H1 (cell line): ENCODE measurements at regions not wholly inside any gene's neighbourhood (a gene's known extent, or its start where the extent isn't known, plus 50 kb on each side); places are given as distances from the start of the nearest gene placed in this dataset.

Experiments used
- CTCF ChIA-PET: fragments of 300-600 bp; sonication (Branson Sonifier 250); formaldehyde crosslinking; loops from one replicate; lab custom pipeline; 2021; ENCODE audit not compliant: partially characterized antibody; lab: Charles Lee
- POLR2A ChIA-PET: fragments of 300-600 bp; sonication (Branson Sonifier 250); formaldehyde crosslinking; loops from one replicate; lab custom pipeline; 2021; ENCODE audit warnings: inconsistent platforms; ENCODE audit not compliant: partially characterized antibody; lab: Charles Lee
- DNase-seq, 2 experiments: peaks; one replicate each; pipeline versions ENCODE4 v3.0.0 to v3.0.0-alpha.2; 2010 to 2022; ENCODE audit warnings: low spot score in 2 of 2, low read depth in 1 of 2, mixed read lengths in 1 of 2
- FAIRE-seq: peaks from 2 replicates; lab custom pipeline; 2011; peaks lifted over from hg19 to GRCh38; lab: Jason Lieb, UNC
- H2AFZ ChIP-seq: 2 replicates; pipeline ENCODE4 v1.8.1; 2012; ENCODE audit warnings: low read length, inconsistent platforms
- H2AK5ac ChIP-seq: 2 replicates; pipeline ENCODE4 v1.6.1; 2013; ENCODE audit warnings: low read depth, low read length
- H2BK120ac ChIP-seq: replicated peaks from 2 replicates; pipeline ENCODE3; 2013; ENCODE audit warnings: low read depth, low read length, inconsistent platforms
- H2BK12ac ChIP-seq: 2 replicates; pipeline ENCODE4 v1.6.1; 2013; ENCODE audit warnings: low read depth, low read length
- H2BK15ac ChIP-seq: 2 replicates; pipeline ENCODE4 v1.6.1; 2013; ENCODE audit warnings: low read length
- H2BK20ac ChIP-seq: 2 replicates; pipeline ENCODE4 v1.6.1; 2013; ENCODE audit warnings: low read length
- H2BK5ac ChIP-seq: 2 replicates; pipeline ENCODE4 v1.6.1; 2013; ENCODE audit warnings: low read depth, low read length
- H3K14ac ChIP-seq: 2 replicates; pipeline ENCODE4 v1.6.1; 2013; ENCODE audit warnings: inconsistent platforms; ENCODE audit not compliant: insufficient read length
- H3K18ac ChIP-seq: 2 replicates; pipeline ENCODE4 v1.6.1; 2013; ENCODE audit warnings: low read length; ENCODE audit errors: extremely low read depth
- H3K23ac ChIP-seq: 2 replicates; pipeline ENCODE4 v1.6.1; 2013; ENCODE audit warnings: inconsistent platforms; ENCODE audit not compliant: insufficient read length
- H3K23me2 ChIP-seq: 2 replicates; pipeline ENCODE4 v1.6.1; 2013; ENCODE audit warnings: low read depth, low read length
- H3K27ac ChIP-seq: 2 replicates; pipeline ENCODE4 v1.6.1; 2011; ENCODE audit warnings: low read depth, low read length, inconsistent platforms
- H3K27me3 ChIP-seq, 4 experiments: replicated peaks in 1 of 4; 1 replicate in 1 of 4; 2 replicates in 3 of 4; pipeline versions ENCODE4 v1.6.1 to v1.8.1; 2011 to 2013; ENCODE audit warnings: low read length in 3 of 4, mild to moderate bottlenecking in 3 of 4, inconsistent platforms in 2 of 4, mixed read lengths in 2 of 4, moderate library complexity in 1 of 4; ENCODE audit not compliant: control insufficient read depth in 3 of 4, insufficient read depth in 3 of 4; ENCODE audit errors: extremely low read depth in 1 of 4
- H3K36me3 ChIP-seq, 4 experiments: 2 replicates each; pipeline versions ENCODE4 v1.6.1 to v1.8.1; 2011 to 2013; ENCODE audit warnings: mild to moderate bottlenecking in 4 of 4, low read length in 3 of 4, moderate library complexity in 2 of 4, control low read depth in 1 of 4, inconsistent platforms in 1 of 4; ENCODE audit not compliant: insufficient read depth in 4 of 4, control insufficient read depth in 2 of 4
- H3K4ac ChIP-seq: replicated peaks from 2 replicates; pipeline ENCODE3; 2013; ENCODE audit warnings: low read length, low read depth, mixed read lengths, inconsistent platforms; ENCODE audit not compliant: insufficient read length
- H3K4me1 ChIP-seq, 4 experiments: replicated peaks in 1 of 4; 1 replicate in 1 of 4; 2 replicates in 3 of 4; pipeline versions ENCODE4 v1.6.1 to v1.8.1; 2011 to 2013; ENCODE audit warnings: low read length in 3 of 4, inconsistent platforms in 2 of 4, mixed read lengths in 1 of 4; ENCODE audit not compliant: insufficient read depth in 4 of 4, control insufficient read depth in 3 of 4
- H3K4me2 ChIP-seq, 2 experiments: 2 replicates each; pipeline versions ENCODE4 v1.6.1 to v1.8.1; 2011 to 2013; ENCODE audit warnings: low read depth in 2 of 2, low read length in 2 of 2, control low read depth in 1 of 2, inconsistent platforms in 1 of 2, mild to moderate bottlenecking in 1 of 2; ENCODE audit not compliant: insufficient read depth in 1 of 2
- H3K4me3 ChIP-seq, 4 experiments: fragments of 200-600, 300-600 bp in 1 of 4; sonication (generic), shearing (Covaris generic), sonication (Bioruptor Twin) in 1 of 4; 2 replicates each; pipeline versions ENCODE4 v1.5.1 to v1.8.1; 2011 to 2016; ENCODE audit warnings: low read length in 4 of 4, low read depth in 3 of 4, control low read depth in 2 of 4, inconsistent platforms in 2 of 4, mild to moderate bottlenecking in 2 of 4, mixed read lengths in 1 of 4, moderate library complexity in 1 of 4; ENCODE audit not compliant: insufficient read depth in 2 of 4; ENCODE audit errors: extremely low read depth in 1 of 4
- H3K56ac ChIP-seq: replicated peaks from 2 replicates; pipeline ENCODE3; 2013; ENCODE audit warnings: low read depth, mild to moderate bottlenecking, mixed read lengths, low read length, inconsistent platforms; ENCODE audit not compliant: insufficient read length
- H3K79me1 ChIP-seq: 2 replicates; pipeline ENCODE4 v1.6.1; 2013; ENCODE audit warnings: low read depth, low read length, control low read depth
- H3K79me2 ChIP-seq, 2 experiments: 2 replicates each; pipeline versions ENCODE4 v1.6.1 to v1.8.1; 2012 to 2013; ENCODE audit warnings: low read length in 2 of 2, mild to moderate bottlenecking in 2 of 2, inconsistent platforms in 1 of 2; ENCODE audit not compliant: insufficient read depth in 2 of 2, control insufficient read depth in 1 of 2
- H3K9ac ChIP-seq, 4 experiments: replicated peaks in 1 of 4; 1 replicate in 1 of 4; 2 replicates in 3 of 4; pipeline versions ENCODE4 v1.6.1 to v1.8.1; 2011 to 2013; ENCODE audit warnings: low read depth in 3 of 4, low read length in 3 of 4, control low read depth in 2 of 4, mild to moderate bottlenecking in 2 of 4, moderate library complexity in 2 of 4, inconsistent platforms in 1 of 4; ENCODE audit errors: extremely low read depth in 1 of 4
- H3K9me3 ChIP-seq, 2 experiments: 2 replicates each; pipeline versions ENCODE4 v1.6.1 to v1.8.1; 2012 to 2013; ENCODE audit warnings: mild to moderate bottlenecking in 2 of 2, moderate library complexity in 2 of 2, control low read depth in 1 of 2, inconsistent platforms in 1 of 2, low read depth in 1 of 2, low read length in 1 of 2, mixed read lengths in 1 of 2; ENCODE audit not compliant: insufficient read depth in 2 of 2
- H4K20me1 ChIP-seq, 2 experiments: replicated peaks in 1 of 2; 2 replicates each; pipeline versions ENCODE3 to v1.8.1; 2011 to 2013; ENCODE audit warnings: inconsistent platforms in 2 of 2, low read length in 2 of 2, mild to moderate bottlenecking in 1 of 2; ENCODE audit not compliant: insufficient read depth in 2 of 2, control insufficient read depth in 1 of 2
- H4K5ac ChIP-seq: 2 replicates; pipeline ENCODE4 v1.6.1; 2013; ENCODE audit warnings: low read length, low read depth, mixed read lengths, inconsistent platforms; ENCODE audit not compliant: insufficient read length
- H4K8ac ChIP-seq: 2 replicates; pipeline ENCODE4 v1.8.0; 2013; ENCODE audit warnings: mild to moderate bottlenecking, moderate library complexity, low read length, inconsistent platforms; ENCODE audit not compliant: insufficient read depth; ENCODE audit errors: extremely low read depth
- H4K91ac ChIP-seq: replicated peaks from 2 replicates; pipeline ENCODE3; 2013; ENCODE audit warnings: low read length, mixed read lengths, inconsistent platforms; ENCODE audit not compliant: insufficient read length
- EZH2 ChIP-seq: fragments of 200-600 bp; sonication (generic); IDR thresholded peaks from 2 replicates; pipeline ENCODE4 v1.7.1; 2012; ENCODE audit warnings: low read depth, mild to moderate bottlenecking, moderate library complexity, low read length, inconsistent platforms; ENCODE audit not compliant: severe bottlenecking
- NANOG ChIP-seq: IDR thresholded peaks from 2 replicates; pipeline ENCODE4 v1.6.1; 2011; ENCODE audit warnings: low read length, low read depth, mild to moderate bottlenecking, inconsistent platforms; ENCODE audit not compliant: insufficient read depth, poor library complexity, severe bottlenecking
- RAD21 ChIP-seq, 2 experiments: IDR thresholded peaks in 1 of 2; conservative IDR thresholded peaks in 1 of 2; 2 replicates each; pipeline ENCODE4 v1.6.1; 2011; ENCODE audit warnings: low read depth in 2 of 2, low read length in 2 of 2, improper control_type of control experiment in 1 of 2, inconsistent platforms in 1 of 2, mild to moderate bottlenecking in 1 of 2, moderate library complexity in 1 of 2
- RBBP5 ChIP-seq: IDR thresholded peaks from 2 replicates; pipeline ENCODE4 v1.7.1; 2012; ENCODE audit warnings: low read depth, mild to moderate bottlenecking, inconsistent platforms, low read length, moderate library complexity, borderline replicate concordance
- SP4 ChIP-seq: IDR thresholded peaks from 2 replicates; pipeline ENCODE4 v1.6.1; 2012; ENCODE audit warnings: low read length, inconsistent platforms
- TEAD4 ChIP-seq: IDR thresholded peaks from 2 replicates; pipeline ENCODE4 v1.6.1; 2012; ENCODE audit warnings: low read depth, low read length, inconsistent platforms, mixed read lengths
- WGBS, 2 experiments: shearing (Covaris generic) in 1 of 2; methylation state at CpG; one replicate each; pipeline versions ENCODE4 v1.1.6 to v1.1.7; 2013 to 2015; ENCODE audit warnings: low lambda C conversion rate in 2 of 2, mixed read lengths in 2 of 2, inconsistent platforms in 1 of 2, low coverage in 1 of 2, missing lambda C conversion rate in 1 of 2; ENCODE audit not compliant: insufficient replicate concordance in 2 of 2, insufficient coverage in 1 of 2, insufficient read length in 1 of 2; ENCODE audit errors: extremely low coverage in 1 of 2, missing lambda C conversion rate in 1 of 2; 5-methylcytosine and 5-hydroxymethylcytosine counted together

GRCh38 chr16:9311303-9311954, 220.0 kb downstream of the HAPSTR1 start:
- Histone ChIP-seq H3K79me1 (no peaks in the 10 kb centered on the region), H3K4ac (no peak overlapping the region), H2BK15ac (no peak overlapping the region), H3K14ac (no peak overlapping the region), H3K23me2 (no peaks in the 10 kb centered on the region), H4K20me1 (no peaks in the 10 kb centered on the region), H2BK20ac (no peak overlapping the region), H3K9ac (no peak overlapping the region), H2AK5ac (no peak overlapping the region), H3K23ac (no peak overlapping the region), H4K91ac (no peak overlapping the region), H2AFZ (no peak overlapping the region), H3K18ac (no peak overlapping the region), H3K4me1 (peaks cover 0 to 7% (median 2%) of the 10 kb centered on the region in 4 experiments; a peak in 2 of 7 replicates), H3K4me2 (peak overlapping the region in 1 of 2 experiments; percentile 15; a peak in 1 of 4 replicates), H2BK120ac (no peak overlapping the region), H2BK12ac (no peak overlapping the region), H3K9me3 (no peaks in the 10 kb centered on the region), H3K36me3 (no peaks in the 10 kb centered on the region), H3K56ac (no peak overlapping the region), H3K27ac (no peak overlapping the region), H4K5ac (no peak overlapping the region), H2BK5ac (no peak overlapping the region), H3K79me2 (no peaks in the 10 kb centered on the region), H3K4me3 (no peak overlapping the region), H4K8ac (no peak overlapping the region), H3K27me3 (no peaks in the 10 kb centered on the region)
- DNase-seq, result peak; percentile 39 to 54
- ChIA-PET POLR2A (interaction anchor here (0.6 kb wide), 2 partner anchors 23 to 679 kb away, joined by 3 read pairs; no protein-coding TSS in a partner anchor), CTCF (interaction anchor here (0.8 to 1.9 kb wide), 7 partner anchors 10 to 56 kb away, joined by 3 to 9 read pairs (median 3); no protein-coding TSS in a partner anchor)
- FAIRE-seq, result peak; percentile 19
- 44% methylated on average over 5 of the region's 5 CpGs; no CpG with 5 or more reads in 1 of the 2 experiments for WGBS, 2 experiments
- TF ChIP-seq RBBP5, result no peak
- TF ChIP-seq RAD21 (IDR thresholded peaks at IDR 0.05 in 1 of 2, conservative IDR thresholded peaks at IDR 0.05 in 1 of 2; ENCODE audit: low read depth in 2 of 2, low read length in 2 of 2), result peak in 1 of 2 experiments; percentile 28; a peak in 2 of 4 replicates
- no peak for TF ChIP-seq NANOG
- no peak for TF ChIP-seq EZH2
- TF ChIP-seq SP4, result no peak
- peak; percentile 53; the same call in 1 of the 2 replicates for TF ChIP-seq TEAD4
